ENCODE measurements at regions not wholly inside any gene's neighbourhood (a gene's known extent, or its start where the extent isn't known, plus 50 kb on each side); places are given as distances from the start of the nearest gene placed in this dataset.

- TF ChIP-seq CTCF (IDR thresholded peaks at IDR 0.05) = no peak
Observed at GRCh38 chr4:138312536-138312911, 70.4 kb upstream of the SLC7A11 start.

- TF ChIP-seq CTCF (IDR thresholded peaks at IDR 0.05) = no peak
Observed at GRCh38 chr4:138311771-138312535, 69.8 kb upstream of the SLC7A11 start.

GRCh38 chr4:138310991-138311390 is 68.8 kb upstream of the SLC7A11 start:
- TF ChIP-seq CTCF (IDR thresholded peaks at IDR 0.05) = no peak

GRCh38 chr4:138310498-138310897 is 68.3 kb upstream of the SLC7A11 start:
- no peak for TF ChIP-seq CTCF (IDR thresholded peaks at IDR 0.05)

GRCh38 chr4:138308356-138308755 is 66.2 kb upstream of the SLC7A11 start:
- TF ChIP-seq CTCF (IDR thresholded peaks at IDR 0.05) = no peak

- TF ChIP-seq CTCF (IDR thresholded peaks at IDR 0.05) = no peak
Observed at GRCh38 chr4:138307319-138307718, 65.2 kb upstream of the SLC7A11 start.

- no peak for TF ChIP-seq CTCF (IDR thresholded peaks at IDR 0.05)
Observed at GRCh38 chr4:138305050-138305449, 62.9 kb upstream of the SLC7A11 start.

GRCh38 chr4:138301536-138301935 is 59.4 kb upstream of the SLC7A11 start:
- TF ChIP-seq CTCF (IDR thresholded peaks at IDR 0.05) = no peak

Measured in LNCAP (cell line).